ENCODE measurements at regions not wholly inside any gene's neighbourhood (a gene's known extent, or its start where the extent isn't known, plus 50 kb on each side); places are given as distances from the start of the nearest gene placed in this dataset.

DNA sequence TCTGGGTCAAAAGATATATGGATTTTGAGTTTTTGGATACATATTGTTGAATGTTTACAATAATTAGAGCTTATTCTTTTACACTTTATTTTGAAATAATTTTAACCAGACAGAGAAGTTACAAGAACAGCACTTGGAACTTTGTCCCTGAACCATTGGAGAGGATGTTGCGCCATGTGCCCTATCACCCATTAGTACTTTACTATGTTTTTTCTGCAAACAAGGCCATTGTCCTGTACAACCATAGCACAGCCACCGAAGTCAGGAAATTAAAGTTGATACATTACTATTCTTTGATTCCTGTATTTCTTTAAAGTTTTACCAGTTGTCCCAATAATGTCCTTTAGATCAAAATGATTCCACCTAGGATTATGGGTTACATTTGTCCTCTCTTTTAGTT lies 188.8 kb downstream of the ACKR3 start:
- TF ChIP-seq EZH2phosphoT487 (IDR thresholded peaks at IDR 0.05; ENCODE audit: low read length): no peak
- TF ChIP-seq, protein P1, sequence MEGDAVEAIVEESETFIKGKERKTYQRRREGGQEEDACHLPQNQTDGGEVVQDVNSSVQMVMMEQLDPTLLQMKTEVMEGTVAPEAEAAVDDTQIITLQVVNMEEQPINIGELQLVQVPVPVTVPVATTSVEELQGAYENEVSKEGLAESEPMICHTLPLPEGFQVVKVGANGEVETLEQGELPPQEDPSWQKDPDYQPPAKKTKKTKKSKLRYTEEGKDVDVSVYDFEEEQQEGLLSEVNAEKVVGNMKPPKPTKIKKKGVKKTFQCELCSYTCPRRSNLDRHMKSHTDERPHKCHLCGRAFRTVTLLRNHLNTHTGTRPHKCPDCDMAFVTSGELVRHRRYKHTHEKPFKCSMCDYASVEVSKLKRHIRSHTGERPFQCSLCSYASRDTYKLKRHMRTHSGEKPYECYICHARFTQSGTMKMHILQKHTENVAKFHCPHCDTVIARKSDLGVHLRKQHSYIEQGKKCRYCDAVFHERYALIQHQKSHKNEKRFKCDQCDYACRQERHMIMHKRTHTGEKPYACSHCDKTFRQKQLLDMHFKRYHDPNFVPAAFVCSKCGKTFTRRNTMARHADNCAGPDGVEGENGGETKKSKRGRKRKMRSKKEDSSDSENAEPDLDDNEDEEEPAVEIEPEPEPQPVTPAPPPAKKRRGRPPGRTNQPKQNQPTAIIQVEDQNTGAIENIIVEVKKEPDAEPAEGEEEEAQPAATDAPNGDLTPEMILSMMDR (IDR thresholded peaks at IDR 0.05; ENCODE audit: low read length): no peak
- no peak for TF ChIP-seq EZH2 (optimal IDR thresholded peaks at IDR 0.05; ENCODE audit: low read depth, low read length)
- no peaks in the 10 kb centered on the region for H3F3A ChIP-seq (ENCODE audit: insufficient read depth, low read length)
- DNase-seq: no peak
- no peaks in the 10 kb centered on the region for H3K36me3 ChIP-seq (replicated peaks; ENCODE audit: insufficient read depth, low read length)
- H3K9me3 ChIP-seq (replicated peaks; ENCODE audit: insufficient read depth, low read length): no peaks in the 10 kb centered on the region
- no peak overlapping the region for H2AFZ ChIP-seq (ENCODE audit: low read length)
- H3K27ac ChIP-seq (ENCODE audit: low read length): no peak overlapping the region
- no peaks in the 10 kb centered on the region for H4K20me1 ChIP-seq (ENCODE audit: insufficient read depth, low read length)
- no peak overlapping the region for H3K9ac ChIP-seq (ENCODE audit: low read length)
- no peaks in the 10 kb centered on the region for H3K27me3 ChIP-seq (replicated peaks; ENCODE audit: insufficient read depth, low read length)
- H3K79me2 ChIP-seq (ENCODE audit: low read length): no peaks in the 10 kb centered on the region
- no peak overlapping the region for H3K4me3 ChIP-seq (ENCODE audit: low read length)
- no peaks in the 10 kb centered on the region for H3K4me1 ChIP-seq (ENCODE audit: low read length)
- no peak overlapping the region for H3K4me2 ChIP-seq (ENCODE audit: low read depth, low read length)
- H3K9me2 ChIP-seq (replicated peaks; ENCODE audit: insufficient read depth, low read length): no peaks in the 10 kb centered on the region

DNA sequence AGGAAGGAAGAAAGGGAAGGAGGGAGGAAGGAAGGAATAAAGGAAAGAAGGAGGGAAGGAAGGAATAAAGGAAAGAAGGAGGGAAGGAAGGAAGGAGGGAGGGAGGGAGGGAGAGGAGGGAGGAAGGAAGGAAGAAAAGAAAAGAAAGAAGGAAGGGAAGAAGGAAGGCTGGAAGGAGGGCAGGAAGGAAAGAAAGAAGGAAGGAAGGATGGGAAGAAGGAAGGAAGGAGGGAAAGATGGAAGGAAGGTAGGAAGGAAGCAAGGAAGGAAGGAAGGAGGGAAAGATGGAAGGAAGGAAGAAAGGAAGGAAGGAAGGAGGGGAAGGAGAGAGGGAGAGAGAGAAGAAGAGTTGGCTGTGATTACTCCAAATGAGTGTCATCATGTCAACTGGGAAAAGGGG lies 190.6 kb downstream of the ACKR3 start:
- Histone ChIP-seq H3K9me3 (replicated peaks; ENCODE audit: insufficient read depth, low read length) (no peaks in the 10 kb centered on the region), H3K4me1 (ENCODE audit: low read length) (no peaks in the 10 kb centered on the region), H4K20me1 (ENCODE audit: insufficient read depth, low read length) (no peaks in the 10 kb centered on the region), H3K4me2 (ENCODE audit: low read depth, low read length) (no peak overlapping the region), H3K9me2 (replicated peaks; ENCODE audit: insufficient read depth, low read length) (no peaks in the 10 kb centered on the region), H2AFZ (ENCODE audit: low read length) (no peak overlapping the region), H3K36me3 (replicated peaks; ENCODE audit: insufficient read depth, low read length) (no peaks in the 10 kb centered on the region), H3K27ac (ENCODE audit: low read length) (no peak overlapping the region), H3K9ac (ENCODE audit: low read length) (no peak overlapping the region), H3F3A (ENCODE audit: insufficient read depth, low read length) (no peaks in the 10 kb centered on the region), H3K79me2 (ENCODE audit: low read length) (no peaks in the 10 kb centered on the region), H3K27me3 (replicated peaks; ENCODE audit: insufficient read depth, low read length) (no peaks in the 10 kb centered on the region), H3K4me3 (ENCODE audit: low read length) (no peak overlapping the region)
- TF ChIP-seq EZH2phosphoT487 (IDR thresholded peaks at IDR 0.05; ENCODE audit: low read length): no peak
- TF ChIP-seq, protein P1 (IDR thresholded peaks at IDR 0.05; ENCODE audit: low read length): no peak
- TF ChIP-seq EZH2 (optimal IDR thresholded peaks at IDR 0.05; ENCODE audit: low read depth, low read length): no peak
- no peak for DNase-seq

DNA sequence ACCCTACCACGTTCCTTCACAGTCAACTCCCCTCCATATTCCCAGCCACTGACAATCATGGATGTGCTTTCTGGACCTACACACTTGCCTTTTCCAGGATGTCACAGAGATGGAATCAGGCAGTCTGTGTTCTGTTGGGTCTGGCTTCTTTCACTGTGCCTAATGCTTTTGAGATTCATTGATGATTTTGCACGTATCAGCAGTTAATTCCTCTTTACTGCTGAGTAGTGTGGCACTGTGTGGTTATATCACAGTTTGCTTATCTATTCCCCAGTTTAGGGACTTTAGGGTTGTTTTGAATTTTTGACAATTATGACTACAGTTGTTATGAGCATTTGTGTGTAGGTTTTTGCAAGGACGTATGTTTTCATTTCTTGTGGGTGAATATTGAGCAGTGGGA lies 191.7 kb downstream of the ACKR3 start:
- no peak for DNase-seq
- no peak overlapping the region for H3K4me3 ChIP-seq (ENCODE audit: low read length)
- no peaks in the 10 kb centered on the region for H3K9me2 ChIP-seq (replicated peaks; ENCODE audit: insufficient read depth, low read length)
- no peaks in the 10 kb centered on the region for H3K36me3 ChIP-seq (replicated peaks; ENCODE audit: insufficient read depth, low read length)
- H3K4me1 ChIP-seq (ENCODE audit: low read length): no peaks in the 10 kb centered on the region
- no peaks in the 10 kb centered on the region for H4K20me1 ChIP-seq (ENCODE audit: insufficient read depth, low read length)
- no peaks in the 10 kb centered on the region for H3K27me3 ChIP-seq (replicated peaks; ENCODE audit: insufficient read depth, low read length)
- H3F3A ChIP-seq (ENCODE audit: insufficient read depth, low read length): no peaks in the 10 kb centered on the region
- TF ChIP-seq EZH2phosphoT487 (IDR thresholded peaks at IDR 0.05; ENCODE audit: low read length) (no peak), EZH2 (optimal IDR thresholded peaks at IDR 0.05; ENCODE audit: low read depth, low read length) (no peak)
- TF ChIP-seq, protein P1 (IDR thresholded peaks at IDR 0.05; ENCODE audit: low read length): no peak
- H2AFZ ChIP-seq (ENCODE audit: low read length): no peak overlapping the region
- H3K4me2 ChIP-seq (ENCODE audit: low read depth, low read length): no peak overlapping the region
- H3K9me3 ChIP-seq (replicated peaks; ENCODE audit: insufficient read depth, low read length): no peaks in the 10 kb centered on the region
- no peak overlapping the region for H3K9ac ChIP-seq (ENCODE audit: low read length)
- no peak overlapping the region for H3K27ac ChIP-seq (ENCODE audit: low read length)
- no peaks in the 10 kb centered on the region for H3K79me2 ChIP-seq (ENCODE audit: low read length)
